ENCODE measurements at regions not wholly inside any gene's neighbourhood (a gene's known extent, or its start where the extent isn't known, plus 50 kb on each side); places are given as distances from the start of the nearest gene placed in this dataset.
"Not testable (repeated sequence)": the region's sequence is repeated elsewhere in the genome, so short reads cannot be mapped to it uniquely, and the experiment has no call there.

DNA sequence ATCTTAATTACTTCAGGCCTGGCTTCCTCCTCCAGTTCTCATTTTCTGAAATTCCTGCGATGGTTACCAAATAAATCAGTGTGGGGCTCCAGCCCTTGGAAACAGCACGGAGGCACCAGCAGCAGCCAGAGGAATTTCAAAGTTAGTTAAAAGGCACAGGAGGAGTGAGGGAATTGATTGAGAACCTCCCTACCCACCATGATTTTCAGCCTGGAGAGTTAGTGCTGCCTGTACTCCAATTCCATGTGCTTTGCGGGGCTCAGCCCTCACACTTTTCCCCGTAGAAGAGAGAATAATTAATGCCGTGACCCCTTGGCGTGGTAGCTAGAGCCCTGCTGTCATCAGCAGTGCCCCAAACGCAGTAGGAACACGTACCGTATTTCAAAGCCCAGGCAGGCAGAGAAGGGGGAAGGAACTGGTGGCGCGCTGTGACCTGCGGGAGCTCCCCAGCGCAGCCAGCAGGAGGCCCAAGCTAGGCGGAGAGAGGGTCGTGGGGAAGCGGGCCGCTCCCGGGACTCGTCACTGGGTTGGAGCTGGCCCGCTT is 84.0 kb upstream of the IGFBP7 start:
- no peak for DNase-seq (ENCODE audit: low spot score)
- intact Hi-C loops (cut with DNase I), result no loop called here

DNA sequence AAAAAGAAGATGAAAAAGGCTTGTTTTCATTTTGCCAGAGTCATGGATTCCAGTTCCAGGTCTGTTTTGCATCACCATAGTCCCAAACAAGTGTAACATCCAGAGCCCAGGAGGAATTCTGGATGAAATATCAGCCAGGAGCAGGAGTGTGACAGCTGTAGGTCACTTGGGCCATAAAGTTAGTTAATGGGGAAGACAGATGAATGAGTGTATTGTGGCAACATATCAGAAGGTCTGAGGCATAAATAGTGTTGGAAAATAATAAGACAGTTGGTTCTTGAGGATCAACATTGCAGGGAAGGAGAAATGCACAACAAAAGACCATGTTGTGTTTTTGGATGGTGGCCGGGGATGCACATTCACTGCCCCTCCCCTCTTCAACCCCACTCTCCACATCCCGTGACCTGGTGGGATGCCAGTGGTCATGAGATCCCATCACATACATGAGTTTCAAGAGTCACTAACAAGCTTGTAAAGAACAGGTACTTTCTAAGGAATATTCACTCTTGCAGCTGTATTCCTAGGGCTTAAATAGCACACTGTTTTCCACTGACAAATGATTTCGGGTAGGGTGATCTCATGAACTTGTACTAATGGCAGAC is 83.1 kb upstream of the IGFBP7 start:
- intact Hi-C loops (cut with DNase I), result no loop called here
- no peak for DNase-seq (ENCODE audit: low spot score)

DNA sequence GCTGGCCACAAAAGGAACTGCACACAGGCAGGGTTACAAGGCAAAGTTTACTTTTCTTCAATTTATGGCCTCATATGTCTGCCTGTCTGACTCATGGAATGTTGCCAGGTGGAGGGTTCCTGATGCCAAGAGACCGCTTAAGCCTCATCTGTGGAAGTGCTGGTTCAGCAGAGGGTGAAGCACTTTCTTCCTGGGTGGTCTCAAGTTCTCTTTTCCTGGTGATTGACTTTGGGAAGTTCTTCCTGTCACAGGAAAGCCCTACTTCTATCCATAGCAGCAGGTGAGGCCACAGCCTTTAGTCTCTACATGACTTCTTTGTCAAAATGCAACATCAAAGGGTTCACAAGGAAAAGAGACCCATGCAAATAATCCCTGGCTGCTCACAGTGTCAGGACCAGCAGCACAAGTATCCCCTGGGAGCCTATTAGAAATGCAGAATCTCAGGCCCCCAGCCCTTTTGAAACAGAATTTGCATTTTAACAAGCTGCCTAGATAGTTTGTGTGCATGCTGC is 81.4 kb upstream of the IGFBP7 start:
- DNase-seq (ENCODE audit: low spot score), result no peak
- intact Hi-C loops (cut with DNase I), result no loop called here

DNA sequence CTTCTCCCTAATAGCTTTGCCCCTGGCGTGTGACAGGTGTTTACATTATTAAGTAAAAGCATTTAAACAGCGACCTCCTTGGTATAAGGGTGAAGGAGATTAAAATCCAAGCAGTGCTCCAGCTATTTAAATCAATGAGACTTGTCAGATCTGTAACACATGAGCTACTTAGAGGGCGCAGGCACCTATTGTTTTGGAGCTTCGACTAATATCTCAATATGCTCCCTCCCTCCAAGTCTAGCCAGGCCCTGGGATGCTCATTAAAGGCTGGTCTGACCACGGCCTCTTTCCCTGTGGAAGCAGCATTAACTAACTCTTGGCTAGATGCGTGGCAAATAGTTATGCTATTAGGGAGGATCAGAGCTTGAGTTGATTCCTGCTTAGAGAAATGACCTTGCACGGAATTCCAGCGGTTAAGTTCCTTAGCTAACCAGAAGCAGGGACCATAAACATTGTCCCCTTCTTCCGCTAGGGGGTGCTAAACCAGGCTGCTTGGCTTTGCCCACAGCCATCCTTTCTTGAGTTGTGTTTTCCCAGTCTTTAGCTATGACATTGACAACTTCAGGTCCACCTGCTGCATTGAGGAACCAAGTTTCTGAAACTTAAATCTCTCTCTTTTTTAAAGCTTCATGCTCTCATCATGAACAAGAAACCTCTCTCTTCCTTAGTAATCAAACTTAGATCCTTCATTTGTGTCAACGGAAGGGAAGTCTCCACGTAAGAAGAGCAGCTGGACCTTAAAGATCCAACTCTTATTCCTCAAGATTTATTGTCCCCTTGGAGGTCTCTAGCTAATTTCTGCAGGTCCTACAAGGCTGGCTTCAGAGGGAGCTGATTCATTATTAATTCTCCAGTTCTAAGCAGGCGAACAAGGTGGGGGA is 80.7 kb upstream of the IGFBP7 start:
- DNase-seq (ENCODE audit: low spot score), result no peak
- intact Hi-C loops (cut with DNase I), result no loop called here

DNA sequence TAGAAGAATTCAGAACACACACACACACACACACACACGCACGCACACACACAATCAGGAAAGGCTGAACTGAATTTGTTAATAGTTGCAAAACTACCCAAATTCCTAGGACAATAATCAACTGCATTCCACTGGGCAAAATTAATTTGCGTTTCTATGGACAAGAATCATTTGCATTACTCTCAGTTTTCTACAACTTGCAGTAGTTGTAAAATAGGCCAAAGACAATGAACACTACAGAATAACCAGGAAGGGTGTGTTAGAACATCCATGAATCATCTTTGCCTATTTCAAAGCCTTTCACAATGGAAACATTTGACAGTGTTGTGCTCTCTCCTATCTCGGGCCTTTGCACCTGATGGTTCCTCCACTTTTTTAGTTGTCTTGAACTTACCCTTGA is 77.1 kb upstream of the IGFBP7 start:
- intact Hi-C loops (cut with DNase I), result no loop called here
- no peak for DNase-seq (ENCODE audit: low spot score)

DNA sequence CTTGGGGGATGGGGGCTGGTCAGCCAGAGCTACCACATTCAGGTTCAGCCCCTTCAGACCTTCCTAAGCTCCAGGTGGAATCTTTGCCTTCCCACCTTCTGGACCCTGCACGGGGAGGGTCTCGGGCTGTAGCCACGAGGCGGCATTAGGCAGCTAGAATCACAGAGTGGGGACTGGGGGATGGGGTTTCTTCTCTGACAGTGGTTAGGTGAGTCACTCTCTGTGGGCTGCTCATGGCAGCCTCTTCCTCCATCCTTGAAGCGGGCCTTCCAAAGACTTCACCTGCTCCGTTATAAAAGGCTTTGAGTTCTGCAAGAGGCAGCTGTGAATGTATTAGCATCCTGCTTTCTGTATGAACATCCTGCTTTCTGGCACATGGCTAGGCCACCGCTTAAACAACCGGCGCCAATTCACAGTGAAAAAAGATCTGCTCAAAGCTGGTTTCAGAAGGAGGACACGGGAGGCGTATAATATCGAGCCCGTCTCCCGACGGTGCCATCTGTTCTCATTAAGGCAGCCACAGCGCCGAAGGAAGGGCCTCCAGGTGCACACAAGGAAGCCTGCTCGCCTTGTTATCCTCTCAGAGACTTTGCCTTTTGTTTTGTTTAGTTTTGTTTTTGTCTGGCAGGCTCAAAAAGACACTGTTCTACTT is 74.3 kb upstream of the IGFBP7 start:
- DNase-seq (ENCODE audit: low spot score), result no peak
- intact Hi-C loops (cut with DNase I), result no loop called here

DNA sequence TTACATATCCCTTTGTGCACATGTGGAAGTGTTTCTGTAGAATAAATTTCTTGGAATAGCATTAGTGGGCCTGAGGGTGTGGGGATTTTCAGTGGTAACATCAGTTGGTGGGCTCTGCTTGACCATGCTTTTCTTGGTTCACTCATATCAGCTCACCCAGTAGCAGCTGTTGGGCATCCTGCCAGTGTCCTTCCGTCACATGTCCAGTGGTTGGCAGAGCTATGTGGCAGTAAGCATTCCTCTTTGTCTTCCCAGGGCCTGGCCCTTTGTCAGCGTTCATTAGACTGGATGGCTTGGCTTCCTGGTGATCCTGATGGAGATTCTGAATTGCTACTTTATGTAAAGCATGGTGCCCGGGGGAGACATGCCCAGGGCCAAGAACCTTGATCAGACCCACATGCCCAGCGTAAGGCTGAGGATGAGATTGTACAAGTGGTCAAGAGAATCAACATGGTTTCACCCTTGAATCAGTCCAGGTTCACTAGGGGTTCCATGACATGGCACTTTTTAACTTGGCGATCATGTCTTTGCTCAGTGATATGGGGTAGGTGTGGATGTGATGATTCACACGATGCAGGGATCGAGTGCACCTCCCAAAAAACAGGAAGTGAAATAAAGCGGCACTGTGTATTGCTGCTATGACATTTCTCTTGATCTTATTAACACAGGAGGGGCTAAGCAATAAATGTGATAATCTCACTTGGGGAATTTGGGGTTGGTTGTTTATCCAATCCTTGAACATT is 72.1 kb upstream of the IGFBP7 start:
- DNase-seq (ENCODE audit: low spot score), result peak; percentile 88
- intact Hi-C loops (cut with DNase I), result no loop called here

DNA sequence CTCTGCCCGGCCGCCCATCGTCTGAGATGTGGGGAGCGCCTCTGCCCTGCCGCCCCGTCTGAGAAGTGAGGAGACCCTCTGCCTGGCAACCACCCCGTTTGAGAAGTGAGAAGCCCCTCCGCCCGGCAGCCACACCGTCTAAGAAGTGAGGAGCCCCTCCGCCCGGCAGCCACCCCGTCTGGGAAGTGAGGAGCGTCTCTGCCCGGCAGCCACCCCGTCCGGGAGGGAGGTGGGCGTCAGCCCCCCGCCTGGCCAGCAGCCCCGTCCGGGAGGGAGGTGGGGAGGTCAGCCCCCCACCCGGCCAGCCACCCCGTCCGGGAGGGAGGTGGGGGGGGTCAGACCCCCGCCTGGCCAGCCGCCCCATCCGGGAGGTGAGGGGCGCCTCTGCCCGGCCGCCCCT is 63.0 kb upstream of the IGFBP7 start:
- DNase-seq (ENCODE audit: low spot score); intact Hi-C loops (cut with DNase I): not testable (repeated sequence)

DNA sequence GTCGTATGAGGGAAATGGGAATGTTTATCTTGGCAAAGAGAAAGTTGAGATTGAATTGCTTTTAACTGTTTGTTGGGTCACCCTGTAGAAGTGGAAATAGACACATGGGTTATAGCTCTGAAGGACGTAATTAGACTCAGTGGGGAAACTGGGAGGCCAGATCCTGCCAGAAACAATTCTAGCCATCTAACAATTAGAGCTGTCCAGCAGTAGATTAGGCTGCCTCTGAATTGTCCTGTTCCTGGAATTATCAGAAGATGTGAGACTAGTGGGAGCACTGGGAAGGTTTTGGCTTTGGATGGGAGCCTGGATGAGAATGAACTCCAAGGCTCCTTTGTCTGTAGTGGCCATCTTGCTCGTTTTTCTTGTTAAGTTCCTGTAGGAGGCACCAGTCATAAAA is 61.9 kb upstream of the IGFBP7 start:
- intact Hi-C loops (cut with DNase I), result no loop called here
- DNase-seq (ENCODE audit: low spot score), result no peak

DNA sequence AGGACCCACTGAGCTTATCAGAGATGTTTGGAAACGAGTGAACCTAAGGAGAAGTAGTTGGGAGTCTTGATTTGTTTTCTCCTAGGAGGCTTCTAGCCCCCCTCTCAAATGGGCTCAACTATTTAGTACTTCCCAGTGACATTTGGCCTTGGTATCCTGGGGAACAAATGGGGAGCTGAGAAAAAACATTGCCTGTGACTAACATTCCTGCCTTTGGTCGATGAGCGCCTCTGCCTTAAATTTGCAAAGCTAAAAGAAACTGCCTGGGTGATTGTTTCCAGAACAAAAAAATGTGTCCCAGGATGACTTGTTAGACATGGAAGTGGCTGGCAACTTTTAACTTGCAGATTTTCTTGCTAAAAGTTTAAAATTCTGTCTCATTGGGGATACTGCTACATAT is 58.8 kb upstream of the IGFBP7 start:
- intact Hi-C loops (cut with DNase I), result loop anchor here (5.0 kb wide), 1 partner anchor 258 kb away; no protein-coding TSS in a partner anchor
- no peak for DNase-seq (ENCODE audit: low spot score)

DNA sequence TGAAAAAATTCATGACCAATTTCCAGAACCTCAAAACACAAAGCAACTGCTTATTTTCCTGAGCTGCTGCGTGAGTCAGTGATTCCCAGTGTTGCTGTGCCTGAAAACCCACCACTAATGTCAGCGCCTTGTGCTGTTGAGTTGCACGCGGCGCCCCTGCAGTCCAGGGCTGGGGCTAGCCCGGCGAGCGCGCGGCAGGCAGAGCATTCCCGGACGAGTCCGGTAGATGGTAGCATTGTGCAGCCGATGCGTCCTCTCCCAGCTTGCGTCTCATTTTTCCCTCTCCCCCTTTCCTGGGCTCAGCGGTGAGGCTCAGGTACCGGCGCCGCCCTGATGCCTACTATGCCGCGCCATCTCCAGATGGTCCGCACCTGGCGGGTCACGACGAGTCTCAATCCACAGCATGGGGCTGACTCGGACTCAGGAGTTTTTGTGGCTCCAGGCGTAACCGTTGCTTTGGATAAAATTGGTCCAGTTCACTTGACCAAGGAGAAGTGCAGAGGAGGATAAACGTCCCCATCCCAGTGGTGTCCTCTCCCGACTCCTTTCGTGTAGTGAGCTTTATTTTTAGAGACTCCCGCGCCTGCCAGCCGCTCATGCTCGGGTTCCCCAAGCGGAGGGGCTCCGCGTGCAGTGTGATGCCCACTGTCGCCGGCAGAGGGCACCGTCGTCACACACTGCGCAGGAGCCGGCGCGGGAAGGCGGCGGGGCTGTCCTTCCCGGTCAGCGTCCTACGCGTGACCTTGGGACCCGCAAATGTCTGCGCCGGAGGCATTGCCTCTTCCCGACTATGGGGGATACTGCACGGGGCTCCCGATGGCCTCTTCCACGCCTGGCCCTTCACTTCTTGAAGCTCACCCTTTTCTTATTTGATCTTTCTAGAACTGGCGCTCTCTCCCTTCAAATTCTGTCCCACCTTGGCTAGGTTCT is 53.6 kb upstream of the IGFBP7 start:
- intact Hi-C loops (cut with DNase I), result loop anchor here (2.0 to 5.0 kb wide), 3 partner anchors 53 to 139 kb away; partner anchors contain the start of gene IGFBP7

DNA sequence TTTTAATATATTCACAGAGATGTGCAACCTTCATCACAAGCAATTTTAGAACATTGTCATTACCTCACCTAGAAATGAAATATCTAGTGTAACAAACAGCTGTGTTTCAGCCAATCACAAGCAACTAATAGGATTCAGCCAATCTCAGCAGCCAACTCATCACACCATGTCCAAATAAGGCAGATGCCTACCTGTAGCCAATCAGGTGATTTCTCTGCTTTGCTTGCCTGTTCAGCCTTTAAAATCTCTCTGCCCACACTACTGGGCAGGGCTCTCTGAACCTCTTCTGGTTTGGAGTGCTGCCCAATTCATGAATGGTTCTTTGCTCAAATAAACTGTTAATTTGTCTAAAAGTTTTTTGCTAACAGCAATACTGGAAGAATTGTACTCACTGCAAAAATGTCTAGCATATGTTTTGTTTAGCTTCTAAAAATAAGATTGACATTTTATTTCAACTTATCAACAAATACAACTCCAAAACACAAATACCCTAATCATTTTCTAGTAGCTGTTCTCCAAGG is 52.4 kb upstream of the IGFBP7 start:
- DNase-seq (ENCODE audit: low spot score), result no peak
- intact Hi-C loops (cut with DNase I), result loop anchor here (2.0 to 5.0 kb wide), 2 partner anchors 124 to 140 kb away; no protein-coding TSS in a partner anchor

More for the DNA sequence above, 53.6 kb upstream of the IGFBP7 start:
- peak; percentile 91 for DNase-seq (ENCODE audit: low spot score)

All from cardiac septum (tissue), 1 donor.